ENCODE measurements at regions not wholly inside any gene's neighbourhood (a gene's known extent, or its start where the extent isn't known, plus 50 kb on each side); places are given as distances from the start of the nearest gene placed in this dataset.

GRCh38 chr13:91046715-91047327 is 300.7 kb upstream of the MIR17HG start (continued):
- TF ChIP-seq SFPQ (IDR thresholded peaks at IDR 0.05; ENCODE audit: low read depth, low read length) (no peak), ZFPM2 (CRISPR knock-in tag; IDR thresholded peaks at IDR 0.05) (no peak), ZNF184 (CRISPR knock-in tag; IDR thresholded peaks at IDR 0.05) (0 out of 2 replicates have a peak, but pooled peaks have one; percentile 6), SAP30 (IDR thresholded peaks at IDR 0.05; ENCODE audit: borderline replicate concordance, insufficient read depth, low read depth, low read length, poor library complexity, severe bottlenecking) (no peak), HNRNPUL1 (IDR thresholded peaks at IDR 0.05; ENCODE audit: low read length) (no peak), SAFB (IDR thresholded peaks at IDR 0.05; ENCODE audit: borderline replicate concordance, low read depth, low read length) (no peak), ATF3 (IDR thresholded peaks at IDR 0.05) (no peak), ATF3 (CRISPR knock-in tag; conservative IDR thresholded peaks at IDR 0.05) (no peak), RBFOX2 (IDR thresholded peaks at IDR 0.05; ENCODE audit: low read depth, low read length) (no peak), RBM15 (IDR thresholded peaks at IDR 0.05; ENCODE audit: insufficient read depth, low read length) (no peak), ZBTB2 (IDR thresholded peaks at IDR 0.05) (no peak), ZNF282 (CRISPR knock-in tag; IDR thresholded peaks at IDR 0.05) (no peak), BRF2 (IDR thresholded peaks at IDR 0.05; ENCODE audit: borderline replicate concordance, insufficient read depth, insufficient read length) (no peak), FOSL1 (tag; conservative IDR thresholded peaks at IDR 0.05) (no peak), RBM39 (optimal IDR thresholded peaks at IDR 0.05; ENCODE audit: low read depth, low read length) (no peak), C11orf30 (IDR thresholded peaks at IDR 0.05; ENCODE audit: low read depth) (no peak), UBTF (IDR thresholded peaks at IDR 0.05; ENCODE audit: borderline replicate concordance in 1 of 2, low read depth in 2 of 2, low read length in 2 of 2) (no peak), POLR2B (IDR thresholded peaks at IDR 0.05; ENCODE audit: low read depth, partially characterized antibody) (no peak), IFI16 (CRISPR knock-in tag; IDR thresholded peaks at IDR 0.05) (no peak), KHSRP (IDR thresholded peaks at IDR 0.05) (no peak), FOXM1 (IDR thresholded peaks at IDR 0.05; ENCODE audit: low read depth) (no peak), FOXM1 (CRISPR knock-in tag; IDR thresholded peaks at IDR 0.05; ENCODE audit: low read depth) (no peak)

Measured in K562 (cell line).